ENCODE measurements at regions not wholly inside any gene's neighbourhood (a gene's known extent, or its start where the extent isn't known, plus 50 kb on each side); places are given as distances from the start of the nearest gene placed in this dataset.

DNA sequence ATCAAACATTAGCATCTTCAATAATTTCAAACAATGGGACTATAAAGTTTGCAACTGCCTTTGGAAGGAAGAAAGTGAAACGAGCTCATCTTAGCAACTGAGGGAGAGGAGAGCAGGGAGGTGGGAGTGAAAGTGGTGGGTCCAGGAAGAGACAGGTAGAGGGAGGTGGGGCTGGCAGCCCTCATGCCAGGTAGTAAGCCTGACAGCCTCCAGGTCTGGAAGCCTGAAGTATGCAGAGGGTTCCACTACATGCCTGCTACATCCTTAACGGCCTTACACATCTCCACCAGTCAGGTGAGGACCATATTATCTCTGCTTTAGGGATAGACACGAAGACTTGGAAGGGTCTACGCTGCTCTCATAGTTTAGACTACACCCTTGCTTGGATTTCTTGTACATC lies 201.1 kb upstream of the TWIST2 start:
- TF ChIP-seq, protein P1, sequence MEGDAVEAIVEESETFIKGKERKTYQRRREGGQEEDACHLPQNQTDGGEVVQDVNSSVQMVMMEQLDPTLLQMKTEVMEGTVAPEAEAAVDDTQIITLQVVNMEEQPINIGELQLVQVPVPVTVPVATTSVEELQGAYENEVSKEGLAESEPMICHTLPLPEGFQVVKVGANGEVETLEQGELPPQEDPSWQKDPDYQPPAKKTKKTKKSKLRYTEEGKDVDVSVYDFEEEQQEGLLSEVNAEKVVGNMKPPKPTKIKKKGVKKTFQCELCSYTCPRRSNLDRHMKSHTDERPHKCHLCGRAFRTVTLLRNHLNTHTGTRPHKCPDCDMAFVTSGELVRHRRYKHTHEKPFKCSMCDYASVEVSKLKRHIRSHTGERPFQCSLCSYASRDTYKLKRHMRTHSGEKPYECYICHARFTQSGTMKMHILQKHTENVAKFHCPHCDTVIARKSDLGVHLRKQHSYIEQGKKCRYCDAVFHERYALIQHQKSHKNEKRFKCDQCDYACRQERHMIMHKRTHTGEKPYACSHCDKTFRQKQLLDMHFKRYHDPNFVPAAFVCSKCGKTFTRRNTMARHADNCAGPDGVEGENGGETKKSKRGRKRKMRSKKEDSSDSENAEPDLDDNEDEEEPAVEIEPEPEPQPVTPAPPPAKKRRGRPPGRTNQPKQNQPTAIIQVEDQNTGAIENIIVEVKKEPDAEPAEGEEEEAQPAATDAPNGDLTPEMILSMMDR (IDR thresholded peaks at IDR 0.05; ENCODE audit: borderline replicate concordance, extremely low read depth, low read length, poor library complexity, severe bottlenecking) = no peak
- no peak for TF ChIP-seq EZH2 (IDR thresholded peaks at IDR 0.05; ENCODE audit: borderline replicate concordance, low read depth, low read length, severe bottlenecking)

All from DND-41 (cell line).